Stomach (tissue), 4 donors: ENCODE measurements at regions not wholly inside any gene's neighbourhood (a gene's known extent, or its start where the extent isn't known, plus 50 kb on each side); places are given as distances from the start of the nearest gene placed in this dataset.

ENCODE experiments used
- POLR2A ChIP-seq, 4 donors: fragments of 450-650 bp; IDR thresholded peaks; one replicate each; pipeline ENCODE4 v1.6.1; 2016; ENCODE audit warnings: antibody characterized with exemption in 4 of 4, control low read depth in 2 of 4, mild to moderate bottlenecking in 1 of 4, moderate library complexity in 1 of 4
- POLR2AphosphoS5 ChIP-seq, 3 donors: sonication (generic); formaldehyde crosslinking; IDR thresholded peaks; one replicate each; pipeline ENCODE4 v1.6.1; 2016; ENCODE audit warnings: antibody characterized with exemption in 3 of 3
- TF ChIP-seq, protein P1 (sequence below), 7 experiments: fragments of 450-650 bp in 4 of 7; fragments of 200-600 bp in 3 of 7; sonication (generic) in 3 of 7; IDR thresholded peaks; one replicate each; pipeline ENCODE4 v1.5.1; 2016 to 2019; ENCODE audit warnings: antibody characterized with exemption in 7 of 7, control low read depth in 2 of 7, mild to moderate bottlenecking in 1 of 7

DNA sequence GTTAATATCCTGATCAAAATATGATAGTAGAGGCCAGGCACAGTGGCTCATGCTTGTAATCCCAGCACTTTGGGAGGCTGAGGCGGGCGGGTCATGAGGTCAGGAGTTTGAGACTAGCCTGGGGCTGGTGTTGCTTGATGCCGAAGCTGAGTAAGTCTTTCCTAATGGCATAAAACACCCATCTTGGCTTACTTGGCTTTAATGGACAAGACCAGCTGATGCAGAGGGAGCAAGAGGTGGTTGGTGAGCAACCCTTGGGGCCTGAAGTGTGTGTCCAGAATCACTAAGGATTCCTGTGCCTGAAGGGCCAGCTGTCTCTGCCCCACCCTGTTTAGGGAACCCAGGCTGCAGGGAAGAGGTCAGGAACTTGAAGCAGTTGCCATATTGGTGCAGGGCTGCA lies 217.2 kb downstream of the ARL4C start:
- TF ChIP-seq, protein P1, sequence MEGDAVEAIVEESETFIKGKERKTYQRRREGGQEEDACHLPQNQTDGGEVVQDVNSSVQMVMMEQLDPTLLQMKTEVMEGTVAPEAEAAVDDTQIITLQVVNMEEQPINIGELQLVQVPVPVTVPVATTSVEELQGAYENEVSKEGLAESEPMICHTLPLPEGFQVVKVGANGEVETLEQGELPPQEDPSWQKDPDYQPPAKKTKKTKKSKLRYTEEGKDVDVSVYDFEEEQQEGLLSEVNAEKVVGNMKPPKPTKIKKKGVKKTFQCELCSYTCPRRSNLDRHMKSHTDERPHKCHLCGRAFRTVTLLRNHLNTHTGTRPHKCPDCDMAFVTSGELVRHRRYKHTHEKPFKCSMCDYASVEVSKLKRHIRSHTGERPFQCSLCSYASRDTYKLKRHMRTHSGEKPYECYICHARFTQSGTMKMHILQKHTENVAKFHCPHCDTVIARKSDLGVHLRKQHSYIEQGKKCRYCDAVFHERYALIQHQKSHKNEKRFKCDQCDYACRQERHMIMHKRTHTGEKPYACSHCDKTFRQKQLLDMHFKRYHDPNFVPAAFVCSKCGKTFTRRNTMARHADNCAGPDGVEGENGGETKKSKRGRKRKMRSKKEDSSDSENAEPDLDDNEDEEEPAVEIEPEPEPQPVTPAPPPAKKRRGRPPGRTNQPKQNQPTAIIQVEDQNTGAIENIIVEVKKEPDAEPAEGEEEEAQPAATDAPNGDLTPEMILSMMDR (IDR thresholded peaks at IDR 0.05) = no peak
- TF ChIP-seq POLR2A (IDR thresholded peaks at IDR 0.05) (no peak), POLR2AphosphoS5 (IDR thresholded peaks at IDR 0.05) (no peak)
